Activated CD4-positive, alpha-beta T cell treated with anti-CD3 and anti-CD28 coated beads for 36 hours (primary cell): ENCODE measurements at regions not wholly inside any gene's neighbourhood (a gene's known extent, or its start where the extent isn't known, plus 50 kb on each side); places are given as distances from the start of the nearest gene placed in this dataset.

Experiments used
- ATAC-seq: fragments of 200-7000 bp; cut with Tn5 transposase; one replicate; pipeline ENCODE4 v1.10.0; 2021; ENCODE audit warnings: mild to moderate bottlenecking, moderate library complexity
- CTCF ChIA-PET: fragments of 350-600 bp; sonication (Branson Sonifier 250); formaldehyde crosslinking; loops from one replicate; lab custom pipeline; 2021; ENCODE audit warnings: antibody characterized with exemption; lab: Charles Lee
- POLR2A ChIA-PET: fragments of 350-600 bp; sonication (Branson Sonifier 250); formaldehyde crosslinking; loops from one replicate; lab custom pipeline; 2021; ENCODE audit warnings: antibody characterized with exemption, inconsistent platforms; lab: Charles Lee
- DNase-seq: peaks from one replicate; pipeline ENCODE4 v3.0.0-alpha.2; 2020
- H3K27ac Mint-ChIP-seq: one replicate; pipeline ENCODE4 v1.8.0; 2021; ENCODE audit warnings: mixed read lengths
- H3K27me3 Mint-ChIP-seq: one replicate; pipeline ENCODE4 v1.8.0; 2021; ENCODE audit warnings: mixed read lengths
- H3K36me3 Mint-ChIP-seq: one replicate; pipeline ENCODE4 v1.8.0; 2021; ENCODE audit warnings: low read depth, mixed read lengths
- H3K4me1 Mint-ChIP-seq: one replicate; pipeline ENCODE4 v1.8.0; 2021; ENCODE audit warnings: mixed read lengths
- H3K4me3 Mint-ChIP-seq: one replicate; pipeline ENCODE4 v1.8.0; 2021; ENCODE audit warnings: mild to moderate bottlenecking, moderate library complexity, mixed read lengths
- H3K9me3 Mint-ChIP-seq: one replicate; pipeline ENCODE4 v1.8.0; 2021; ENCODE audit warnings: low read depth, mixed read lengths
- intact Hi-C, 2 experiments: fragments of 100-400 bp; cut with DNase I in 1 of 2; cut with micrococcal nuclease in 1 of 2; formaldehyde crosslinking; loops; one replicate each; pipeline versions ENCODE4 v1.14.2 to v1.15.1; 2022 to 2024; cut with DNase I, micrococcal nuclease

GRCh38 chr2:226159875-226160479, 639.6 kb downstream of the IRS1 start:
- ChIA-PET CTCF (interaction anchor here (0.7 kb wide), 1 partner anchor 332 kb away, joined by 3 read pairs; no protein-coding TSS in a partner anchor), POLR2A (no interaction called here)
- intact Hi-C loops, result no loop called here

GRCh38 chr2:226158940-226159339, 640.7 kb downstream of the IRS1 start:
- CTCF ChIA-PET, result no interaction called here
- Mint-ChIP-seq H3K9me3 (no peaks in the 10 kb centered on the region), H3K4me1 (no peaks in the 10 kb centered on the region), H3K36me3 (no peaks in the 10 kb centered on the region), H3K27me3 (peaks cover 6% of the 10 kb centered on the region), H3K4me3 (no peak overlapping the region), H3K27ac (no peak overlapping the region)
- intact Hi-C loops, result no loop called here
- ATAC-seq, result no peak
- POLR2A ChIA-PET, result no interaction called here
- no peak for DNase-seq

More at GRCh38 chr2:226159875-226160479, 639.6 kb downstream of the IRS1 start:
- ATAC-seq, result no peak
- Mint-ChIP-seq H3K27ac (no peak overlapping the region), H3K27me3 (peaks cover 6% of the 10 kb centered on the region), H3K4me1 (no peaks in the 10 kb centered on the region), H3K9me3 (no peaks in the 10 kb centered on the region), H3K36me3 (no peaks in the 10 kb centered on the region), H3K4me3 (no peak overlapping the region)
- no peak for DNase-seq

GRCh38 chr2:226158229-226158628, 641.4 kb downstream of the IRS1 start:
- Mint-ChIP-seq H3K27ac (no peak overlapping the region), H3K36me3 (no peaks in the 10 kb centered on the region), H3K27me3 (peaks cover 6% of the 10 kb centered on the region), H3K4me1 (no peaks in the 10 kb centered on the region), H3K4me3 (no peak overlapping the region), H3K9me3 (no peaks in the 10 kb centered on the region)
- intact Hi-C loops, result no loop called here
- ChIA-PET CTCF (no interaction called here), POLR2A (no interaction called here)
- no peak for DNase-seq
- no peak for ATAC-seq

GRCh38 chr2:226155093-226155875, 644.3 kb downstream of the IRS1 start:
- Mint-ChIP-seq H3K36me3 (no peaks in the 10 kb centered on the region), H3K27ac (no peak overlapping the region), H3K4me1 (no peaks in the 10 kb centered on the region), H3K4me3 (no peak overlapping the region), H3K27me3 (peaks cover 6% of the 10 kb centered on the region), H3K9me3 (no peaks in the 10 kb centered on the region)
- intact Hi-C loops, result no loop called here
- ChIA-PET CTCF (no interaction called here), POLR2A (no interaction called here)
- ATAC-seq (no peak), DNase-seq (no peak)

- Mint-ChIP-seq H3K36me3 (no peaks in the 10 kb centered on the region), H3K4me3 (no peak overlapping the region), H3K27ac (no peak overlapping the region), H3K27me3 (peaks cover 6% of the 10 kb centered on the region), H3K4me1 (no peaks in the 10 kb centered on the region), H3K9me3 (no peaks in the 10 kb centered on the region)
- ATAC-seq (no peak), DNase-seq (no peak)
- intact Hi-C loops, result no loop called here
- CTCF ChIA-PET, result no interaction called here
- POLR2A ChIA-PET, result no interaction called here
Observed at GRCh38 chr2:226154610-226155009, 645.0 kb downstream of the IRS1 start.

GRCh38 chr2:226153553-226153952, 646.1 kb downstream of the IRS1 start:
- Mint-ChIP-seq H3K4me3 (no peak overlapping the region), H3K36me3 (no peaks in the 10 kb centered on the region), H3K27ac (no peak overlapping the region), H3K27me3 (peaks cover 6% of the 10 kb centered on the region), H3K9me3 (no peaks in the 10 kb centered on the region), H3K4me1 (no peaks in the 10 kb centered on the region)
- POLR2A ChIA-PET, result no interaction called here
- intact Hi-C loops, result no loop called here
- ATAC-seq (no peak), DNase-seq (no peak)
- CTCF ChIA-PET, result no interaction called here

GRCh38 chr2:226151157-226151556, 648.5 kb downstream of the IRS1 start:
- DNase-seq (no peak), ATAC-seq (no peak)
- Mint-ChIP-seq H3K27me3 (no peaks in the 10 kb centered on the region), H3K4me3 (no peak overlapping the region), H3K4me1 (no peaks in the 10 kb centered on the region), H3K9me3 (no peaks in the 10 kb centered on the region), H3K36me3 (no peaks in the 10 kb centered on the region), H3K27ac (no peak overlapping the region)
- ChIA-PET POLR2A (no interaction called here), CTCF (interaction anchor here (0.6 to 0.7 kb wide), 2 partner anchors 25 to 897 kb away, joined by 3 to 5 read pairs; no protein-coding TSS in a partner anchor)
- intact Hi-C loops, result no loop called here

- CTCF ChIA-PET, result interaction anchor here (0.6 kb wide), 1 partner anchor 555 kb away, joined by 3 read pairs; no protein-coding TSS in a partner anchor
- Mint-ChIP-seq H3K4me1 (no peaks in the 10 kb centered on the region), H3K36me3 (no peaks in the 10 kb centered on the region), H3K27me3 (no peaks in the 10 kb centered on the region), H3K9me3 (no peaks in the 10 kb centered on the region), H3K27ac (no peak overlapping the region), H3K4me3 (no peak overlapping the region)
- DNase-seq (no peak), ATAC-seq (no peak)
- POLR2A ChIA-PET, result no interaction called here
- intact Hi-C loops, result no loop called here
Observed at GRCh38 chr2:226143091-226143490, 656.5 kb downstream of the IRS1 start.

GRCh38 chr2:226142463-226142862, 657.2 kb downstream of the IRS1 start:
- intact Hi-C loops, result no loop called here
- H3K4me1 Mint-ChIP-seq, result no peaks in the 10 kb centered on the region
- no peak for DNase-seq
- no peak overlapping the region for H3K4me3 Mint-ChIP-seq
- H3K9me3 Mint-ChIP-seq, result no peaks in the 10 kb centered on the region
- no peaks in the 10 kb centered on the region for H3K36me3 Mint-ChIP-seq
- ChIA-PET CTCF (interaction anchor here (0.6 kb wide), 1 partner anchor 555 kb away, joined by 3 read pairs; no protein-coding TSS in a partner anchor), POLR2A (no interaction called here)
- ATAC-seq, result no peak
- H3K27ac Mint-ChIP-seq, result no peak overlapping the region
- no peaks in the 10 kb centered on the region for H3K27me3 Mint-ChIP-seq

GRCh38 chr2:226140594-226140993, 659.0 kb downstream of the IRS1 start:
- H3K4me3 Mint-ChIP-seq, result no peak overlapping the region
- no peaks in the 10 kb centered on the region for H3K4me1 Mint-ChIP-seq
- DNase-seq, result no peak
- no peak overlapping the region for H3K27ac Mint-ChIP-seq
- no peaks in the 10 kb centered on the region for H3K27me3 Mint-ChIP-seq
- ATAC-seq, result no peak
- ChIA-PET POLR2A (no interaction called here), CTCF (no interaction called here)
- H3K36me3 Mint-ChIP-seq, result no peaks in the 10 kb centered on the region
- no peaks in the 10 kb centered on the region for H3K9me3 Mint-ChIP-seq
- intact Hi-C loops, result no loop called here

- Mint-ChIP-seq H3K4me3 (no peak overlapping the region), H3K27me3 (no peaks in the 10 kb centered on the region), H3K4me1 (no peaks in the 10 kb centered on the region), H3K36me3 (no peaks in the 10 kb centered on the region), H3K9me3 (no peaks in the 10 kb centered on the region), H3K27ac (no peak overlapping the region)
- ChIA-PET CTCF (no interaction called here), POLR2A (no interaction called here)
- intact Hi-C loops, result no loop called here
- DNase-seq, result no peak
- ATAC-seq, result no peak
Observed at GRCh38 chr2:226139759-226140158, 659.9 kb downstream of the IRS1 start.
